GM21360 (cell line): ENCODE measurements at regions not wholly inside any gene's neighbourhood (a gene's known extent, or its start where the extent isn't known, plus 50 kb on each side); places are given as distances from the start of the nearest gene placed in this dataset.

ENCODE experiments used
- ATAC-seq: cut with Tn5 transposase; IDR thresholded peaks from one replicate; pipeline ENCODE4 v1.9.1; 2021; ENCODE audit warnings: mild to moderate bottlenecking, moderate library complexity; ENCODE audit not compliant: unreplicated experiment

DNA sequence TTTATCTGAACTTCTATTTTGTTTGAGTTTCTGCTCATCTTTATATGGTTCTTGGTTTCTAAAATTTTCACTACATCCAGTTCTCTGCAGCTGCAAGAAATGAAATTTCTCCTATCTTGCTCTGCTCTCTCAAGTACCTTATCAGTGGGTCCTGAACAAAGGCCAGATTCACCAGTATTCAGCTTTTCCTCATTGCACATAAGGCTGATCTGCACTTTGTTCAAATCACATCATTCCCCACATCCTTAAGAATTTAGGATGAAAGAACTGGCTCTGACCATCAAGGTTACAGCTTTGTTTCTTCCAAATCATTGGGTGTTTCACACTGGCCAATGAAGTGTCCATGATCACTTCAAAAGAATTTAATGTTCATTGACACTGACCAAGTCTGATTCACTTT, 211.4 kb downstream of the GRIN2B start:
- ATAC-seq: no peak

DNA sequence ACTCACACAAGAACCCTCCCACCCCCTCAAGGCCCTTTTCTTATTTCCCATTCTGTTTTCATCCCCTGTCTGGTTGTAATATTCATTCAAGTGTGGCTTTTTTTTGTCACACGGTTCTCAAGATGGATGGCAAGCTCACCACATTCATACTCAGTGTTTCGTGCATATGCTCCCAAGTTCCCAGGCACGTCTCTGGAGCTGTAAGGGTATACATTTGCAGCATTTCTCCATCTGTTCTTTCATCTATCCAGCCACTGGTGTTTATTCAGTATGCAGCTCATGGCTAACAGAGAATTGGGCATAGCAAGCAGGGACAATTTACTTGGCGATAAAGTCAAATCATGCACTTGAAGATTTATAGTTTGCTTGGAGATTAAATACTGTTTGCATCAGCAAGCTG, 212.1 kb downstream of the GRIN2B start:
- no peak for ATAC-seq

DNA sequence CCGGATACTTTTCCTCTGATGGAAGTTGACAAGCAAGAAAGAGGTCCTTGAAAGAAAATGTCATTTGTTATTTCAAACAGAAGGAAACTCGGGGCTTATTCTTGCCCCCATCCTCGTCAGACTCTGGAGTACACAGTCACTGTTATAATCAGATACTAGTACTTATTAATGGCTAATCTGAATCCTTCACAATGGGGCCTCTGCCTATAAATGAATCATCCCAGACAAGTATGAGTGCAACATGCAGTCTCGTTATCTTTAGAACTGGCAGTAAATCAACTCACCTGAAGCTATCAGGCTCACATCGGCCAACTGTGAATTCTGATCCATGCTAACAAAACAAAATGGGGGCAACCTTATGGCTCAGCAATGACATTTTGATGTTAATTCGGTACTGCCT, 216.7 kb downstream of the GRIN2B start:
- no peak for ATAC-seq

DNA sequence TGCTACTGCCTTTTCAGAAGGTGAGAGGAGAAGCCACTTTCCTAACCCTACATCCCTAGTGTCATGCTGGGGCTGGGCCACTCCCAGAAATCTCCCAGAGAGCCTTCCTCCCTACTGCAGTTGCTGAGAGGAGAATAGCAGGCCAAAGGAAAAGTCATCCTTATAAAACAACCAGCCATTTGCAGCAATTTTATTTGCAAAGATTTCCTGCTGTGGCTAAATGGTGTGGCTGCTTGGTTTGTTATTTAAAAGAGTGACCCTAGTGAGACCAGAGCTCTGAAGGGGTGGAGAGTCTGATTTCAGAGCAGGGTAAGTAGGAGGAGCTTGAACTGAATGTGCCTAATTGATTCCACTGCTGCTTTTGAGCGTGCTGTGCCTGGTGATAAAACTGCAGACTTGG, 232.0 kb downstream of the GRIN2B start:
- ATAC-seq: no peak

DNA sequence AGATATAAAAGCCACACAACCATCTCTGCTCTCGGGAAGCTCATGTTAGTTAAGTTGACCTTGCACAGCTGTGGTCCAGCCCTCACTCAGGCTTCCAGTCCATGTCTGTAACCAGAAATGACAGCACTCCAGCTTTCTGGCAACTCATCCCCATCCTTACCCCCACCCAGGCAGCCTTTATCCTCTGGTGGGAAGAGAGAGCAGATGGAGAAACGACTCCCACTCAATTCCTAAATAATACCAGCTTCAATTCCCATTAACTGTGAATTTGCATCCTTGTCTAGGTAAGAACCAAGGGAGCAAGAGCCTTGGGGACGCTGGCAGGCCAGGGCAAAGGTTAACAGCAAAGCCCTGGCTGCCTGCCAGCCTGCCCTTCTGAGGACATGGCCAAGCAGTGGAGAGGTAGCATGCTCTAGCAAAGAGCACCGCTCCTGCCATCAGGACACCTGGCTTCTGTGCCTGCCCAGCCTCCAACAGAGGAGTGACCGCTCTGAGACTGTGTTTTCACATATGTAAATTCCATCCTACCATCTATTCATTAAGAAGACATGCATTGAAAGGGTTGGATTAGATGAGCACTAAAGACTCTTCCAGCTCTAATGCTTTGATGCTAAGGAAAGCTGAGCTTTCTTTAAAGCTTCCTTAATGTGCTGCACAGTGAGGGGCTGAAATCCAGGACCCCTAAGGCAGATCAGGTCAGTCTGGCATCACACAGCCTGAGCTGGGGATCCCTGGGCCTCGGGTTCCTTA, 236.1 kb downstream of the GRIN2B start:
- ATAC-seq: no peak

DNA sequence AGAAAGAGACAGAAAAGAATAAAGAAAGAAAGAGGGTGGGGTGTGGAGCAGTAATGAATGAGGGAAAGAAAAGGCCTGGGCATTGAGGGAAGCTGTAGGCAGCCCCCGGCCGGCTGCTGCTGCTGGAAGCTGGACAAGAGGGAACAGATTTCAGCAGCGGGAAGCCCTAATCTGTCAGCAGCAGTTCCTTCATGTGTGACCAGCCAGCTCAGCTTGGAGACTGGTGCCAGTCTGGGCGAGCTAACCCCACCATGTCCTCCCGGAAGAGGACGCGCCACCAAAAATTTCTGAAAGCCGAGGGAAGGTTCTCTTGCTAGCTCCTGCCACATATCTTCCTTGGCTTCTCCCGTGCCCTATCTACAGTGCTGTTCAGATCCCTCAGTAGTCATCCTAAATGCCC, 236.8 kb downstream of the GRIN2B start:
- ATAC-seq: no peak

DNA sequence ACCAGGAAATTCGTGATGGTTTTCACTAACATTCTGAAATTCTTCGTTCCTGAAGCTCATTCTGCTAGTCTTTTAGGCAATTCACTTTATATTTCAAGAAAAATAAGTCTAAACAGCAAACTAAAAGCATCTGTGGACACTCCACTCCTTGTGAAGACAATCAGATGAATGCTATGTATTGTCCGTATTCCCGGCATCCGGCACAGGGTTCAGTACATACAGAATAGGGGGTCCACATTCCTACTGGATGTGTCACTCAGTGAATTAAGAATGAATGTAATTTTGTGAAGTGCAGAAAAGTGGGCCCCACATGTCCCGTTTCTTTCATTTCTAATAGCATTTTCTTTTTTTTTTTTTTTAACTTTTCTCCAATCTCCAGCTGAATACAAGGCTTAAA, 241.3 kb downstream of the GRIN2B start:
- ATAC-seq: no peak

DNA sequence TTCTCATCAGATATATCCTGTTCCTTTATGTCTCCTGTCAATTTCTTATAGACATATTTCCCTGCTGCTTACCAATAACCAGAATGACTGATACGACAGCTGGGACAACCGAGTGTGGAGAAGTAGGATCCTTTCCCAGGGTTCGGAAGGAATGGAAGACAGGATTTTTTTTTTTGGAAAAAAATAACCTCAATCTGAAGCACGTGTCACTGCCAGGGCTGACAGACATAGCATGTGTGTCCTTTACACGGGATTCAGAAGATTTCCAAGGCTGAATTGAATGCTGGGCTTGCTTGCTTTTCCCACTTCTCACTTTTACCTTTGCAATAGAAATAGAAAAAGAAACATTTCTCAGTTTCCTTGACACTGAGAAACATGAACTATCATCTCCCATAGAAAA, 245.7 kb downstream of the GRIN2B start:
- ATAC-seq: no peak

DNA sequence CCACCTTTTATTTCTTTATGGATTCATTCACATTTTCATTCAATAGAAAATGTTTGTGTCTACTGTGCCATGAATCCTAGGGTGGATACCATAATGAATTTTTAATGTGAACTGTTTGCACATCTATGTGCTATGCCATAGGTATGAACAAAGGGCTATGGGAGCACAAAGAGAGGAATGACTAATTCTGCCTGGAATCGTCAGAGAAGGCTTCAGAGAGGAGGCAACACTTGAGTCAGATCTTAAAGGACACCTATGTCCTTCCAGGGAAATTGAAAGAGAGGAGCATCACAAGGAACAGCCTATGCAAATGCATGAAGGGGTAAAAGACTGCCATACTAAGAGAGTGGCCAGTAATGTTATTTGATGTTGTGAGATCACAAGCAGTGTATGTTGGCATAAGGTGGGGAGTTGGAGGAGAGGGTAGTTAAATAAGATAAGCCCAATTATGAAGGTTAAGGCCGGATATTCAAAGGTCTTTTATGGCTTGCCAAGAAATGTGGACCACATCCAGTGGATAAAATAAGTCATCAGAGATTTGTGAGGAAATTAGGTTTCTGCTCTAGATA, 246.7 kb downstream of the GRIN2B start:
- ATAC-seq: no peak

DNA sequence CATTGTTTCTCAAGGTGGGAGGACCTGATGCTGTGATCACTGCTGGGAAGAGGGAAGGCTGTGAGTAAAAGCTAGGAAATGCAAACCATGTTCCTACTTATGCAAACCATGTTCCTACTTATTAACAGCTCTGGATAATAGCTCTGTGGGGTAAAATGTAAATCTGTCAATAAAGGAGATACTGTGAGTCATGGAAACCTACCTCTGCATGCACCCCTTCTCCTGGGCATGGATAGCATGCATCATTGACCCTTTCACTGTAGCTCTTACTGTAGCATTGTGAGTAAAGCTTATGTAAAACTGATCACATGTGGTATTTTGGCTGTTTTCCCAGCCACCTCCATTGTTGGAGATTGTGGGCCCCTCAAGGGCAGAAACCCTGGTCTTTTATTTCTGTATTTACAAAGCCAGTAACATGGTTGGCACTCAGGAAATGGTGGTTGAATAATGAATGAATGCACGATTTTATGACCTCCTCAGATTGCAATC, 253.7 kb downstream of the GRIN2B start:
- no peak for ATAC-seq

DNA sequence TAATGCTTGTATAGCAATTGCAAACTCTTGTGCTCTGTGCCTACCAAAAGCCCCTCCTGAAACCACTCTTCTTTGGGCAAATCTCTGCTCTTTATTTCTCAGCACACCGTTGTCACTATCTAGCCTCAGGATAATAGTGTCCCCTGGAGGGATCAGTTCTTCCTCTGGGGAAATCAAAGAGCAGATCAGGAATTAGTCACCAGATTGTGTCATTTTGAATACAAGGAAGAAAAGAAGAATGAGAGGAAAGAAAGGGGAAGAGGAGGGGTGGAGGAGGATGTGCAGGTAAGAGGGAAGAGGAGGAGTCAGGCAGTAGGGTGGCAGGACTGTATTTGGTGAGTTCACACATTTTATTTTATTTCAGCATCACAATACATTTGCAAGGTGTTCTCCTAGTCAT, 256.4 kb downstream of the GRIN2B start:
- ATAC-seq: no peak

DNA sequence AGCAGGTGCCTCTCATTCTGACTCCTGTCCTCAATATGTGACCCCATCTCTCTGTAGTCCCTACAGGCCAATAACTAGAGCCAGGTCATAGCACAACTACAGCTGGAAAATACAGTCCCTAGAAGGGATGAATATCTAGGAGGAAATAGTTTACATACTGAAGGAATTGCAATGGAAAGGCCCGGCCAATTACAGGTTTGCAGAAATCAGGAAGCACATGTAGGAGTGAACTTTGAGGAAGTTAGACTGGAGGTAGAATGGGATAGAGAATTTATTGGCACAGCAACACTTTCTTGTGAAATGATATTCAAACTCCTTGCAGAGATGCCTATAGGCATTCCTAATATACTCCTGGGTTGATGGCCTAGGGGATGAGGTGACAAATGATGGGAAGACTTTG, 257.3 kb downstream of the GRIN2B start:
- no peak for ATAC-seq

DNA sequence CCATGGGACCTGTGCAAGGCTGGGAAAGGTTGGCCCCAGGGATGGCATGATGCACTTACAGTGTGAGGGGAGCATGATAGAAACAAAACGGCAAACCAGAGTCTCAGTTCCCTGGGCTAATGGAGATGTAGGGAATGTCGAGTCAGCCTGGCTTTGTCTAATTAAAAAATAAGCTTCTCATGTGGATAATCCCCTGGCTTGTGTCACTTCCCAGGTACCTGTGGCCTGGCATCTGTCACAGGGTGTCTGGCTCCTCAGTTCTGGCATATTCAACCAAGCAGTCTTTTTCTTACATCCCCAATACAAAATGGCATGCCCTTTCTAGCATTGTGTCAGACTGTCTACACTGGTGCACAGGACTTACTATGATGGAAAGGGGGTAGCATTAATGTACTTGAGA, 261.4 kb downstream of the GRIN2B start:
- ATAC-seq: no peak

DNA sequence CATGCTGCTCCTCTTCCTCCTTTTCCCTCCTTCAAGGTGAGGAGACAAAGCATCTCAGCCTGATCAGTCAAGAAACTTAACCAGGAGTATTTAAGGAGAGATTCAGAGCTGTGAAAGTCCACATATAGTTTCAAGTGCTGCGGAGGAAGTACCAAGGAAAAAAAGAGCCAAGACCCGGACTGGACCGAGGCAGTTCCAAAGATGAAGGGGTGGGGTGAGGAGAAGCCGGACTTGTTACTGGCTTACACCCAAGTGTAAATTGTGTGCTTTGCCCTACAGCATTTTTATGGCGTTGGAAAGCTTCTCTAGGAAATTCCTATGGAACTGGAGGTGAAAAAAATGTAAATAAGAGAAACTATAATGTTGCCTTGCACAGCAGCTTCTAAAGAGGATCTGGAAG, 263.1 kb downstream of the GRIN2B start:
- ATAC-seq: no peak

DNA sequence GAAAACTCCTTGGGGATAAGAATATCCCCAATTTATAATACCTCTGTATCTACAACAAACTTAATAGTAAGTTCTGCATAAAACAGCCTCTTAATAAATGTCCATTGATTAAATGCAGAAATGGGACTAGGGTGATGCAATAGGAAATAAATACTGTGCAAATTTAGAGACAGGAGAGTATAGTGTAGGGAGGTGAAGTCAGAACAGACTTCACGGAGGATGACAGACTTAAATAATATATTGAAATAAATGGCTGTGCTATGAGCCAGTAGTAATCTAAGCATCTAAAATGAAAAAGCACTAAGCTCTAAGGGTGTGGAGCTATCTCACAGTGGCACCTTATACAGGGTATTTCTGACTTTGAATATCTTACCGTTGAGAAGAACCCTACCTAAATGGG, 265.3 kb downstream of the GRIN2B start:
- ATAC-seq: no peak

DNA sequence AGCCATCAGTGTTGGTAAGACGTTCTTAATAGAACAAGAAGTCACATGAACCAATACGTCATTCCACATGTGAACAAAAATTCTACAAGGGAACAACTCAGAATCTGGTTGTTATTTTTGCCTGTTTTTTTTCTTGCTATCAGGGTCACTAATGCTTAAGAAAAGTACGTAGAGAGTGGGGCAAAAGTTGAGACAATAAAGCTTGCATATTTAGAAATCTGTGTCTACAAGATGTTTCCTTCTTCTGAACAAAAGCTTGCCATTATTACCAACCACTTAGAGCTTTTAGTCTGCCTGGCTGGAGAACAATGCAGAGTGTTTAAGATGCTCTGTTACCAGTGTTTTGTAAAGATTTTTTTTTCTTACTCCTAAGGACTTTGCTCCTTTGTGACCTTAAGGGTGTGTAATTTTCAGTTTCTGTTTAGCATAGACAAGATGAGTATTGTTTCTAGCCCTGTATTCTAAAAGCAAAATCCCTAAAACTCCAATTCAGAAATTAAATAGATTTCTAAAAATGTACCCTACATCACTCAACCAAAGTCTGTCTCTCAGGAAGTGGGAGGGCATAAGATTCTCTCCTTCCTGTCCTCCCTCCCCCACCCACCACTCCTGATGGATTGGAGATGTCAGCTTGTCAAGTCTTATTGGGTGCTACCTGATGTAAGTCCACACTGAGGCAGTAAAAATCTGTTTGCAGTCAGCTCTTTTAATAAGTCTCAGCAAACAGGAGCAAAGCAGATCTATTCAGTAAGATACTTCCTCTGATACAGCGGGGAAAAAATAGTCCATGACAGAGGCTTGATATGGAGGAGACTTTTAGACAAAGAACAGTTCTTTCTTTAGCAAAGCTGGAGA, 267.6 kb downstream of the GRIN2B start:
- no peak for ATAC-seq

DNA sequence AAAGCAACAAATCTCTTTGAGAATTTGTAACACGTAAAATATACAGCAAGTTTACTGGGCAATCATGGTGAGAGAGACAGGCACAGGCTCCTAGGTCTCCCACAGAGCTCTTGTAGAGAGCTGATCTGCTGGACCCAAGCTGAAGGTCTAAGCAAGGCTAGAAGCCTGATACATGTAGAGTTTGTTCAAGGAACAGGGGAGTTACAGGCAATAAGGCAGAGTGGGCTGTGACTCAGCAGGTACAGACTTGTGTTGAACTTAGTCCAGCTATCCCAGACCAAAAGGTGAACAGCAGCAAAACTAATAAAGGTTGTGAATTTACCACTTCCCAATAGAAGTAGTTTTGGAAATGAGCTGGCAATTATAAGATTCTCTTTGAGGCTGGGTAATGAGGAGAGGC, 273.6 kb downstream of the GRIN2B start:
- no peak for ATAC-seq

DNA sequence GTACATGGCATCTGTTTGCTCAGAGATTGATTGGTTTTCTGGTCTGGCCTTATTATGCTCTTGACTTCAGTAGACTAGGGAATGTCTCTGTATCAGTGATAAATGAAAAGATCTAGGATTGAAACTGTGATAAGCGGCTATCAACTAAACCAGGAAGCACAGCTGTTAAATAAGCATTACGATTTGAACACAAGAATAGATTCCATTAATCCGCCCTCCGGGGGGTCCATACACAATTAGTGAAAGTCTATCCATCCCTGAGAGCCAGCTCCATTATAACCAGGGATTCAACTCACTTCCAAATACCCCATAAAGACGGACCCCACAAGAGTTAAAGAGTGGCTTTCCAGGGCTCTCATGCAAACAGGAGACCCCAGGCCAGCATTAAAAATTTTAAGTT, 279.0 kb downstream of the GRIN2B start:
- ATAC-seq: no peak

DNA sequence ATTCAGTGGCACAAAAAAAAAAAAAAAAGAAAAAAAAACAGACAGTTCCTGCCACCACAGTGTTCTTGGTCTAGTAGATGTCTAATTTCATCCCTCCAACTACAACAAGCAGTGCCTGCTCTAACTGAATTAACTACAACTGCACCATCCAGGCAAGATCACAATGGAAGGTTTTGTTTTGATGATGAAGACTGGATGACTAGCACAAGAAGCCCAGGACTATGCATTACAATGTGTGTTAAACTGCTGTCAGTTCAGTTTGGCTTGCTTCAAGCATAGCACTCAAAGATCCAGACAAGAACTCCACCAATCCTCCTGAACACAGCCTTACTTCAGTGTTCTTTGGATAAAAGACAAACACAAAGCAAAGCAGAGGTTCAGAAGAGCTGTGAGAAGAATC, 279.9 kb downstream of the GRIN2B start:
- ATAC-seq: no peak

DNA sequence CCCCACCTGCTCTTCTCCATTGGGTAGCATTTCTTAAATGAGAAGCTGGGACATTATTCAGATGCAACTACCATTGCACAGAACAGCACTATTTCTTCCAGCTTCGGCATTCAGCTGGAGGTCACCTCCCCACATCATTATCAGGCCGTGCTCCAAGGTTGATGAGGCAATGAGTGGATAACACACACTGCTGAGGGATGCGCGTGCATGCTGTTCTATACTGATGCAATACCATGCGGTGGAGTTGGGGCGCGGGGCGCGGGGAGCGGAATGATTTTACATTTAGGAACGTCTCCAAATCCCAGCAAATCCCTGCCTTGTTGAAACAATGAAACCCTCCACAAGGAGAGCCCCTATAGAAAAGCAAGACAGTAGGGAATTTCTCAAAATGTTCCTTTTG, 283.4 kb downstream of the GRIN2B start:
- ATAC-seq: no peak

DNA sequence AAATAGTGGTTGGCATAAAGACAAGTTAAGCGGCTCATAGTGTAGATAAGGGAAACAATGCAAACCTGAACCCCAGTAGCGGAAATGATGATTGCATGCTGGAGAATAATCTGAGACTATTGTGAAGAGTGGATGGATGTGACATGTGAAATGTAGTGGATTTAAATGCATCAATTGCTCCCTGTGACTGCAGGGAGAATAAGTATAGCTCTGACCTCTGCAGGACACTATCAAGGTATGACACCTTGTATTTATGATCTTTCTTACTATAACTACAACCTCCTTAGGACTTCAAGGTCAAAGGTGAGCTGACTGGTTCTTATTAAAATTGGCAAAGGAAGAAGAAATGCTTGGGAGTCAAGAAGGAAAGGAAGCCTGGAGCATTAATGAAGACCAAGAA, 285.6 kb downstream of the GRIN2B start:
- ATAC-seq: no peak

DNA sequence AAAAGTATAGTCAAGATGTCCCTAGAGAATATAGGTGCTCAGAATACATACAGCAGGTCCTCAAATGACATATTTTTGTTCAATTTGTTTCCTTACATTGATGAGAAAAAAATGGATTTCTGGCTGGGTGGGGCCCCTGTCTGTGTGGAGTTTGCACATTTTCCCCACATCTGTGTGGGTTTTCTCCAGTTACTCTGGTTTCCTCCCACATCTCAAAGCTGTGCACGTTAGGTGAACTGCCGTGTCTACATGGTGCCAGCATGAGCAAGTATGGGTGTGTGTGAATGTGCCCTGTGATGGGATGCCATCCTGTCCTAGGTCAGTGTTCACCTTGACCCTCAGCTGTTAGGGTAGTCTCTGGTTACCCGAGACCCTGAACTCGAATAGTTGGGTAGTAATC, 289.1 kb downstream of the GRIN2B start:
- no peak for ATAC-seq
